Hematopoietic multipotent progenitor cell treated with erythropoietin and hydrocortisone succinate and interleukin-3 and kit ligand, for 15 days (in vitro differentiated cells): ENCODE measurements at regions not wholly inside any gene's neighbourhood (a gene's known extent, or its start where the extent isn't known, plus 50 kb on each side); places are given as distances from the start of the nearest gene placed in this dataset.
"Not testable (repeated sequence)": the region's sequence is repeated elsewhere in the genome, so short reads cannot be mapped to it uniquely, and the experiment has no call there.

Source experiments
- DNase-seq: peaks from one replicate; pipeline ENCODE4 v3.0.0-alpha.2; 2015; ENCODE audit warnings: low spot score

DNA sequence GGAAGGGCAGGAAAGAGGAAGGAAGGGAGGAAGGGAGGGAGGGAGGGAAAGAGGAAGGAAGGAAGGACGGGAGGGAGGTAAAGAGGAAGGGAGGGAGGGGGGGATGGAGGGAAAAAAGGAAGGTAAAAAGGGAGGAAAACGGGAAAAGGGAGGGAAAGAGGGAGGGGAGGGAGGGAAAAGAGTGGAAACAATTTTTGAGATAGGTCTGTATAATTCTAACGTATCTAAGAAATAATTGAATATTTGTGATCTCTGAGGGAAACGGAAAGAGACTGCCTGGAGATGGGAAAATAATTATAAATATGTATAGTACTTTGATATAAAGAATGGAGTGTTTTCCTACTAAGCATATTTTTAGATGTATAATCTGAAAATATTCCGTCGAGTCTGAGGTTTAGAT, 158.2 kb upstream of the FOXK1 start:
- DNase-seq, result no peak

- DNase-seq, result no peak
These were observed 156.2 kb upstream of the FOXK1 start for GRCh38 chr7:4525884-4526283.

DNA sequence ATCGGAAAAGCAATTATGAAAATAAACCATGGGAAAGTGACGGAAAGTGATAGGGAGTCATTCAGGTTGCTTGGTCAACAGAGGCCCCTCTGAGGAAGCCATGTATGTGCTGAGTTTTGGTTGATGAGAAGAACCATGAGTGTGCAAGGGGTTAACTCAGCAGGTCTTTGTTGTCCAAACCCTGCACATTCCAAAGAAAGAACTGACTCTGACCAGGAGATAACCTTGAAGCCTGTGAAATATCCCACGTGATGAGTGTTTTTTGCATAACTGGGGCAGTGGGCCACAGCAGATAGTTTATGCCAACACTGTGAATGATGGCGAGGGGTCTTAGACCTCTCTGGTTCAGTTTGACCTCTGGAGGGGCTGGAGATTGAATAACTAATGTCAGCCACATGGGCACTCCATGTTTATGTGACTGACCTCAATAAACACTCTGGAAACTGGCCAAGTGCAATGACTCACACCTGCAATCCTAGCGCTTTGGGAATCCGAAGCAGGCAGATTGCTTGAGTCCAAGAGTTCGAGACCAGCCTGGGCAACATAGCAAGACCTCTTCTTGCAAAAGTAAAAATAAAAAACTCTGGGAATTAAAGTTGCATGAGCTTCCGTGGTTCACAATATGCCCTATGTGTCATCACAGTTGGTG, 154.0 kb upstream of the FOXK1 start:
- no peak for DNase-seq

- no peak for DNase-seq
These were observed 150.9 kb upstream of the FOXK1 start for GRCh38 chr7:4531236-4531635.

GRCh38 chr7:4533339-4533738, 148.8 kb upstream of the FOXK1 start:
- DNase-seq, result not testable (repeated sequence)

DNA sequence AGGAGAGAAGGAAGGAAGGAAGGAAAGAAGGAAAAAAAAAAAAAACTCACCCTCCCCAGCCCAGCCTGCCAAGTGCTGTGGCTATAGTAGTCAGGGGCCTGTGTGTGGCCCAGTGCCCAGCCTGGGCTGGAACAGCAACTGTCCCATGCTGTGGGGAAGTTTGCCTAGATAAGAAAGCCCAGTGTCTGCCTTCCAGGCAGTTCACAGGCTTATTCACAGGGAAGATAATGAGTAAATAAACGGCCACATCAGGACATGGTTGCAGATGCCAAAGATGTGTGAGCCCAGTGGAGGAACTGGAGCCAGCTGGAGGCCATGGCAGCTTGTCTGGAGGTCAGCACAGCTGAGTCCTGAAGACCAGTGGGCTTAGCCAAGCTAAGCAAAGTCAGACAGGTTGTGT, 132.4 kb upstream of the FOXK1 start:
- peak; percentile 24 for DNase-seq

DNA sequence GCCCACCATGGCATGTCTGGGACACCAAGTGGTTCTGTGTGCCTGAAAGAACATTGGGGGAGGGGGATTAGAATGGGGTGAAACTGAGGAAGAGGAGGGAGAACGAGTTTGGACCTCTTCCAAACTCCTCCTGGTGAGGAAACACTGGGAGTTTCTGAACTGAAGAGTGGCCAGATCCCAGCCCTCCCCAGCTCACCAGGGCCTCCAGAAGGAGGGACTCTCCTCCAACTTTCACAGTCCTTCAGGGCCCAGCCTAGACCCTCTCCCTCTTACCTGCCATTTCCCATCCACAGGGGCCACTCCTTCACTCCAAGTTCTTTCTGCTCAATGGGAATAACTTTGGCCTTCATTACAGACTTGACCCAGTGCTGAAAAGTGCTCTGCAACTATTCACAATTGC, 132.0 kb upstream of the FOXK1 start:
- no peak for DNase-seq

DNA sequence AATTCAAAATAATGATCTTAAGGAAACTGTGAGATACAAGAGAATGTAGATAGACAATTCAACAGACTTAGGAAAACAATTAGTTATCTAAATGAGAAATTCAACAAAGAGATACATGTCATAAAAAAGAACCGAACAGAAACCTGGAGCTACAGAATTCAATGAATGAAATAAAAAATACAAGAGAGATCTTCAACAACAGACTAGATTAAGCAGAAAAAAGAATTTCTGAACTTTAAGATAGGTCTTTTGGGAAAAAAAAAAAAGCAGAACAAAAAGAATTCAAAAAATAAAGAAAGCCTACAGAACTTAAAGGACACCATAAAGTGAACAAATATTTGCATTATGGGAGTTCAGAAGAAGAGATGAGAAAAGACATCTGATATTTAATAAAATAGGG, 129.1 kb upstream of the FOXK1 start:
- no peak for DNase-seq

DNA sequence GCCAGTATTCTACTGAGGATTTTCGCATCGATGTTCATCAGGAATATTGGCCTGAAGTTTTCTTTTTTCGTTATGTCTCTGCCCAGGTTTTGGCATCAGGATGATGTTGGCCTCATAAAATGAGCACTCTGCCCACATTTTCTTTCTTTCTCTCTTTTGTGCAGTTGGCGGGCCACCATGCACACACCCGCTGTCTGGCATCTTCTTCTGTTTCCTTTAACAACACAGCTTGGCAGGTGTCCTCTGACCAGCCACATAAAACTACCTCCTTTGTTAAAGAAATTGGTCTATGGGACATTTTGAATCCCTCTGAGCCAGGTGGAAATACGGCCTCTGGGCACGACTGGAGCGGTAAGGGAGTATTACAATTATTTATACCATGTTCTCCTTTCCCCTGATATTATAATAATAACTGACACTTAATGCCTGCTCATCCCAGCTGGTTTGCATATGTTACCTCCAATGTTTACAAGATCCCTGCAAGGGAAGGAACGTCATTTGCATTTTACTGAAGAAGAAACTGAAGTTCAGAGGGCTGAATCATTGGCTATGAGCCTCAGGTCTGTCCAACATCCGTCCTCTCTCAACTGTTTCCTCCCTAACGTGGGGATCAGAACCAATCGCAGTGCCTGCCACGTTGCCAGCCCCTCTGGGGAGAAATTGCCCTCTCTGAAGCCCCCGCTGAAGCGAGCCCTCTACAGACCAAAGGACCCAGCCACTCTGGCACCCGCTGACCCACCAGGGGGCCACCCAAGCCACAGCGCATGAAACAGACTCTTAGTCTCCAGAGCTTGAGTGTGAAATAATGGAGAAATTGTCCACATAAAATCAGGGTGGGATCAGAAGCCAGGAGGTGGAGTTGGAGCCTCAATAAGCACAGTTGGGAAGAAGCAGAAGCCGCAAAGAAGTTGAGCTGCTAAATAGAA, 125.0 kb upstream of the FOXK1 start:
- DNase-seq, result no peak

DNA sequence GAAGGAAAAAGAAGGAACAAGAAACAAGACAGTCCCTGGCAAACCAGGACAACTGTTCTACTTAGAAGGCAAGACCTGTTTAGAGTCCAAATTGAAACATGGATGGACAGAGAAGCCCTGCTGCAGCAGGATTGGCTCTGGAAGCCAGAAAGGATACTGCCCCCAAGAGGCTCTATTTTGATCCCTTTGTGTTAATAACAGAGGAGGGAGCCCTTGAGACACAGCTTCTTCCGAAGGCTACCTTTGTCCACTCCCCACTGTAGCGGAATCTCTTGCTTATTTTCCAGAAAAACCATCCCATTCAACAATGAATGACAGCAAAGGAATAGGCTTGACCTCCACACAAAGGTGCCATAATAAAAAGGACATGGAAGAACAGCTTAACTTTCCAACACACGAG, 120.3 kb upstream of the FOXK1 start:
- no peak for DNase-seq

DNA sequence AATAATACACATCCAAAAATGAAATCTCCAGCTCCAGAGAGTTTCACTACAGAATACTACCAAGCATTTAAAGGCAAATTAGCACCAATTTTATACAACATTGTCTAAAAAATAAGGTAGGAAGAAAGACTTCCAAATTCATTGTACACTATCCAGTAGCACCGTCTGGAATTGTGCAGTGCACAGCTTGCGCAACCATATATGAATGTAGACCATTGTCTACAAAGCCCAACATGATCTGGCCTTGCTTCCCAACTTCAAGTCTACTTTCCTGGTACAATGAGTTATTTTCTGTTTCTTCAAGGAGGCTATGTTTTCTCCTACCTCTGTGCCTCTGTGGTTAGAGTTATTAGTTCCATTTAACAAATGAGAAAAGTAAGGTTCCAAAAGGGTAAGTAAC, 115.4 kb upstream of the FOXK1 start:
- no peak for DNase-seq

DNA sequence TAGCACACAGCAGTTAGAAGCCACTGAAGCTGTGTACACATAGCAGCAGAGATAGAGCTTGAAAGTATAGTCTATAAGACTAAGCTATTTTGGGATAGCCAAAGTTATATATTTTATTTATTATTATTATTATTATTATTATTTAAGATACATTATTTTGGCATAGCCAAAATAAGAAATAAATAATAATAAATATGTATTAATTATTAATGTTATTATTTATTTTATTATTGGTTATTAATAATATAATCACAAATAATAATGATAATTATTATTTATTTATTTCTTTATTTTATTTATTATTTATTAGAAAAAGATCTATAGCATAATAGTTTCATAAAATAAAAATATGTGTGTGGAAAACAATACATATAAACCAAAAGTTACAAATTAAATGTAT, 107.2 kb upstream of the FOXK1 start:
- no peak for DNase-seq

- no peak for DNase-seq
These were observed 106.8 kb upstream of the FOXK1 start for GRCh38 chr7:4575254-4575653.

- DNase-seq, result no peak
These were observed 78.9 kb upstream of the FOXK1 start for GRCh38 chr7:4602905-4603842.

DNA sequence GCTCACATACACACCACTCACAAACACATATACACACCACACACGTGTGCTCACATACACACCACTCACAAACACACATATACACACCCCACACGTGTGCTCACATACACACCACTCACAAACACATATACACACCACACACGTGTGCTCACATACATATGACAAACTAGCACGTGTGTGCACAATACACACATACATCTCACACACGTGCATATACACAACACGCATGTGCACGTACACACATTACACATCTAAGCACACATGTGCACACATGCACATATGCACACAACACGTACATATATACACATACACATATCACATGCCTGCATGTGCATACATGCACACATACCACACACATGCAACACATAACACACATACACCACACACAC, 78.3 kb upstream of the FOXK1 start:
- no peak for DNase-seq

DNA sequence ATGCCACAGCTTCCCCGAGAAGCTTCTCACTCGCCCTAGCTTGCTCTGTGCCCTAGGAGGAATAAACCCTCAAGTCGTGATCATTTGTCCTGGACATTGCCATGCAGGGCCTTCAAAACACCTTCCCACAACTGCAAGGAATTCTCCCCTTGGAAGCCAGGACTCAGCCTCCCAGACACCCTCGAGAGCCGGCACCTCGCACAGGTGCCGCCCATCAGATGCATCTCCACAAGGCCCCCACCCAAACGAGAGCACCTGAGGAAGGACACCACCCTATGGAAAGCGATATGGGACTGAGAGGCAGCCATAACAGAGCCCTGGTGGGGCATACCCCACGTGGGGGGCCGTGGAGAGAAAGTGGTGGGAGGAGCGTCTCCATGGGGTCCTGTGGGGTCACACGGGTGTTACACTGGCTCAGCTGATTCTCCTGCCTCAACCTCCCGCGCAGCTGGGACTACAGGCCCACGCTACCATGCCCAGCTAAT, 77.6 kb upstream of the FOXK1 start:
- no peak for DNase-seq

DNA sequence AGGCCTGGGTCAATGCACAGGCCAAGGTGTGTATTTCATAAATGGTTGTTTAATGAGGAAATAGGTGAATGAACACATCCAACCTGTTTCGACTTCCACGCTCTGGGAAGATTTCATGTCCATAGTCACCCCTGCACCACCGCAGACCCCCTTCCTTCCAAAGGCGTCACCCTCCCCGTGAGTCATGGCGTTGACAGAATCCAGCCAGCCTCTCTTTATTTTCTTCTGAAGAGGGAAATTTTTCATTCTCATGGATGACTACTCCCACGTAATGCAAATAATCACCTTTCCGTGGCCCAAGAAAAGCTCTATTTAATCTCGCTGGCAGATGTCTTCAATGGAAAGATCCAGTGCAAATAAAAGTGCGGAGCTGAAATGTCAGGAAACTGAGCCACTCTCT, 75.3 kb upstream of the FOXK1 start:
- no peak for DNase-seq

GRCh38 chr7:4607311-4607729, 74.8 kb upstream of the FOXK1 start:
- DNase-seq, result no peak

GRCh38 chr7:4609576-4609975, 72.5 kb upstream of the FOXK1 start:
- not testable (repeated sequence) for DNase-seq

- peak; percentile 75 for DNase-seq
These were observed 71.2 kb upstream of the FOXK1 start for GRCh38 chr7:4610768-4611467.

GRCh38 chr7:4612237-4612636, 69.9 kb upstream of the FOXK1 start:
- no peak for DNase-seq
